ENCODE measurements at regions not wholly inside any gene's neighbourhood (a gene's known extent, or its start where the extent isn't known, plus 50 kb on each side); places are given as distances from the start of the nearest gene placed in this dataset.
"Not testable (repeated sequence)": the region's sequence is repeated elsewhere in the genome, so short reads cannot be mapped to it uniquely, and the experiment has no call there.

GRCh38 chr12:86572455-86572854 lies 316.3 kb upstream of the MGAT4C start:
- TF ChIP-seq, protein P1, sequence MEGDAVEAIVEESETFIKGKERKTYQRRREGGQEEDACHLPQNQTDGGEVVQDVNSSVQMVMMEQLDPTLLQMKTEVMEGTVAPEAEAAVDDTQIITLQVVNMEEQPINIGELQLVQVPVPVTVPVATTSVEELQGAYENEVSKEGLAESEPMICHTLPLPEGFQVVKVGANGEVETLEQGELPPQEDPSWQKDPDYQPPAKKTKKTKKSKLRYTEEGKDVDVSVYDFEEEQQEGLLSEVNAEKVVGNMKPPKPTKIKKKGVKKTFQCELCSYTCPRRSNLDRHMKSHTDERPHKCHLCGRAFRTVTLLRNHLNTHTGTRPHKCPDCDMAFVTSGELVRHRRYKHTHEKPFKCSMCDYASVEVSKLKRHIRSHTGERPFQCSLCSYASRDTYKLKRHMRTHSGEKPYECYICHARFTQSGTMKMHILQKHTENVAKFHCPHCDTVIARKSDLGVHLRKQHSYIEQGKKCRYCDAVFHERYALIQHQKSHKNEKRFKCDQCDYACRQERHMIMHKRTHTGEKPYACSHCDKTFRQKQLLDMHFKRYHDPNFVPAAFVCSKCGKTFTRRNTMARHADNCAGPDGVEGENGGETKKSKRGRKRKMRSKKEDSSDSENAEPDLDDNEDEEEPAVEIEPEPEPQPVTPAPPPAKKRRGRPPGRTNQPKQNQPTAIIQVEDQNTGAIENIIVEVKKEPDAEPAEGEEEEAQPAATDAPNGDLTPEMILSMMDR (IDR thresholded peaks at IDR 0.05; ENCODE audit: extremely low read depth, missing control alignments) = no peak
- no peak for DNase-seq (ENCODE audit: low spot score)

- TF ChIP-seq, protein P1 (IDR thresholded peaks at IDR 0.05; ENCODE audit: extremely low read depth, missing control alignments) = no peak
- no peak for DNase-seq (ENCODE audit: low spot score)
Measured at GRCh38 chr12:86565038-86565437, 308.8 kb upstream of the MGAT4C start.

GRCh38 chr12:86555491-86555890 lies 299.3 kb upstream of the MGAT4C start:
- not testable (repeated sequence) for DNase-seq (ENCODE audit: low spot score)

GRCh38 chr12:86551146-86551571 lies 295.0 kb upstream of the MGAT4C start:
- no peak for DNase-seq (ENCODE audit: low spot score)
- TF ChIP-seq, protein P1 (IDR thresholded peaks at IDR 0.05; ENCODE audit: extremely low read depth, missing control alignments) = no peak

DNA sequence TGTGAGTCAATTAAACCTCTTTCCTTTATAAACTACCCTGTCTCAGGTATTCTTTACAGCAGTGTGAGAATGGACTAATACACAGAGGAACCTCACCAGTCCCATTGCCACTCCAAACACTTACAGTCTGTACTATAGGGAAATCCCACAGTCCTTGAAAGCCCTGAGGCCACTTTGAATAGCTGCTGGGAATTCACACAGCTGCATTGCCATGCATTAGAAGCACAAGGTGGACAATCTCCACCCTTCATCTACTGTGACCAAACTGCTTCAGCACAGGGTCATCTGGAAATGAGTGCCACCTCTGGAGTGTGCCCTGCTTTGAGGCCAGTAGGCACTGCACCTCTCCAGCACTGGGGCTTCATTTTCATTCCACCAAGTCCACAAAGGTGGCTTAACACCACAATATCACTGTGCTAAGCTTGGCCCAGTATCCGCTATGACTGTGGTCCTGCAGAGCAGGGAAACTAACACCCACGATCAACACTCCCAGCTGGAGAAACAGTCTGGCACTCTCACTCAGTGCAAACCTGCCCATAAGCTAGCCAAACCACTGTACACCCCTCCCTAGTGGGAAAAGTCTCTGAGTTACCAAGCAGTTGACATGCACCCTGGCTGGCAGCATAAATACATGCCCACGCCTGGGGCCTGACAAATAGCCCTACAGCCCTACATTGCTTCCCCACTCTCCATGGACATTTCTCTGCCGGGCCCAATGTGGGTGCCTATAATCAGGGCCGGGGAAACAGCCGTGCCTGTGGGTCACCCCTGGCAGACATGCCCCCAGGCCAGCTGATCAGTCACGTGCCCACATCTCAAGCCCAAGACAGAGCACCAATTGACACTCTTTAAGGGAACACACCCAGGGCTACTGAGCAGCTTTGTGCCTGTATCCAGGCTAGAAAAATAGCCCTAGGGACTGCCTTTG lies 294.3 kb upstream of the MGAT4C start:
- no peak for DNase-seq (ENCODE audit: low spot score)
- TF ChIP-seq, protein P1 (IDR thresholded peaks at IDR 0.05; ENCODE audit: extremely low read depth, missing control alignments) = no peak

DNA sequence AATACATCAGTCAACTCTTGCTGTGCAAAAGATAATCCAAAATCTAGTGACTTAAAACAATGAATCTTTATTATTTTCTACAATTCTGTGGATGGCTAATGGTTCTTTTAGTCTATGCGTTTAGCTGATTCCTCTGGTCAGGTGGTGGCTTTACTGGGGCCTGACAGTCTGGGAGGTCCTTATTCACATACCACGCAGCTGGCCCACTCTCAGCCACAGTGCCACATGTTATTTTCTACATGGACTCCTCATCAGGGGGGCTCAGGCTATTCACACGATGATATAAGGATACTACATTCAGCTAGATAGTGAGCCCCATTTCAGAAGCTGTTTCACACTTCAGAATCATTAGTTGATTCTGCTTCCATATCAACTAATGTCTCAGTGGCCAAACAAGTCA lies 287.5 kb upstream of the MGAT4C start:
- DNase-seq (ENCODE audit: low spot score) = no peak
- TF ChIP-seq, protein P1 (IDR thresholded peaks at IDR 0.05; ENCODE audit: extremely low read depth, missing control alignments) = no peak

DNA sequence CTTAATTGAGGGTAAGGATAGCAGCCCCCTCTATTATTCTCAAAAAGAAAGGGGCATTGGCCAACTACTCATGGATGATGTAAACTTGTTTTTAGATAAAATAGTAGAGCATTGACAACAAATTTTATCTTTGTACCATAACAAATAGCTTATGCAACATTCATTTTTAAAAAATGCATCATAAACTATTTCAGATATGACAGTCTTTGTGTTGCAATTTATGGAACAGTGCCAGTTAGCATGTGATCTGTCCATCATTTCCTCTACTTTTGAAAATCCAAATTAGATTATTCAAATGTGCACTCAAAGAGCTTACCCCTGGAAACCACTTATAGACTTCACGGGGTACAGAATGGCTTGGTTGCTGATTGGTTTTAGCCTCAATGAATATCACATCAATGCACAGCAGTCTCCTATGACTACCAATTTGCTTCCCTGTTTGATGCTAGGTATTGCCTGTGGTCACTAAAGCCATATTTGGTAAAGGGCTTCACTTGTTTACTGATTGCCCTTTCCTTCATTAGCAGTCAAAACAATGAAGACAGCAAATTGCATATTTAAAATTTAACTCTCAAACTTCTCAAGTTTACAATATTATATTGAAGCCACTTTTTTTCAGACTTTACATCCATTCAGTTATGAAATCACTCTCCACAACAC lies 274.9 kb upstream of the MGAT4C start:
- TF ChIP-seq, protein P1 (IDR thresholded peaks at IDR 0.05; ENCODE audit: extremely low read depth, missing control alignments) = no peak
- no peak for DNase-seq (ENCODE audit: low spot score)

Measured in GM20000 (cell line).